ENCODE measurements at regions not wholly inside any gene's neighbourhood (a gene's known extent, or its start where the extent isn't known, plus 50 kb on each side); places are given as distances from the start of the nearest gene placed in this dataset.

- no peaks in the 10 kb centered on the region for H3K27me3 Mint-ChIP-seq (ENCODE audit: unreplicated experiment)
- H3K4me3 Mint-ChIP-seq (ENCODE audit: unreplicated experiment) = no peak overlapping the region
- no peaks in the 10 kb centered on the region for H3K9me3 Mint-ChIP-seq (ENCODE audit: unreplicated experiment)
- H3K4me1 Mint-ChIP-seq (ENCODE audit: unreplicated experiment) = no peaks in the 10 kb centered on the region
- no peaks in the 10 kb centered on the region for H3K36me3 Mint-ChIP-seq (ENCODE audit: low read depth, unreplicated experiment)
- no peak for DNase-seq (ENCODE audit: low spot score)
- no peak overlapping the region for H3K27ac Mint-ChIP-seq (ENCODE audit: unreplicated experiment)
- TF ChIP-seq CTCF (IDR thresholded peaks at IDR 0.05; ENCODE audit: unreplicated experiment) = no peak
Measured at GRCh38 chr1:105317976-105318375, 1568.3 kb downstream of the AMY1C start.

- Mint-ChIP-seq H3K27ac (ENCODE audit: unreplicated experiment) (no peak overlapping the region), H3K9me3 (ENCODE audit: unreplicated experiment) (no peaks in the 10 kb centered on the region), H3K4me1 (ENCODE audit: unreplicated experiment) (peaks cover 4% of the 10 kb centered on the region), H3K27me3 (ENCODE audit: unreplicated experiment) (no peaks in the 10 kb centered on the region), H3K4me3 (ENCODE audit: unreplicated experiment) (no peak overlapping the region), H3K36me3 (ENCODE audit: low read depth, unreplicated experiment) (no peaks in the 10 kb centered on the region)
- no peak for TF ChIP-seq CTCF (IDR thresholded peaks at IDR 0.05; ENCODE audit: unreplicated experiment)
- no peak for DNase-seq (ENCODE audit: low spot score)
Measured at GRCh38 chr1:105326886-105327285, 1577.2 kb downstream of the AMY1C start.

- no peaks in the 10 kb centered on the region for H3K36me3 Mint-ChIP-seq (ENCODE audit: low read depth, unreplicated experiment)
- no peak overlapping the region for H3K4me3 Mint-ChIP-seq (ENCODE audit: unreplicated experiment)
- H3K9me3 Mint-ChIP-seq (ENCODE audit: unreplicated experiment) = no peaks in the 10 kb centered on the region
- no peak overlapping the region for H3K27ac Mint-ChIP-seq (ENCODE audit: unreplicated experiment)
- no peaks in the 10 kb centered on the region for H3K27me3 Mint-ChIP-seq (ENCODE audit: unreplicated experiment)
- H3K4me1 Mint-ChIP-seq (ENCODE audit: unreplicated experiment) = no peaks in the 10 kb centered on the region
- no peak for DNase-seq (ENCODE audit: low spot score)
- no peak for TF ChIP-seq CTCF (IDR thresholded peaks at IDR 0.05; ENCODE audit: unreplicated experiment)
Measured at GRCh38 chr1:105337420-105337819, 1587.7 kb downstream of the AMY1C start.

GRCh38 chr1:105343317-105343716 lies 1593.6 kb downstream of the AMY1C start:
- TF ChIP-seq CTCF (IDR thresholded peaks at IDR 0.05; ENCODE audit: unreplicated experiment) = no peak
- no peaks in the 10 kb centered on the region for H3K36me3 Mint-ChIP-seq (ENCODE audit: low read depth, unreplicated experiment)
- no peaks in the 10 kb centered on the region for H3K9me3 Mint-ChIP-seq (ENCODE audit: unreplicated experiment)
- H3K27me3 Mint-ChIP-seq (ENCODE audit: unreplicated experiment) = no peaks in the 10 kb centered on the region
- no peak overlapping the region for H3K4me3 Mint-ChIP-seq (ENCODE audit: unreplicated experiment)
- no peak overlapping the region for H3K27ac Mint-ChIP-seq (ENCODE audit: unreplicated experiment)
- H3K4me1 Mint-ChIP-seq (ENCODE audit: unreplicated experiment) = no peaks in the 10 kb centered on the region
- no peak for DNase-seq (ENCODE audit: low spot score)

GRCh38 chr1:105359457-105359856 lies 1609.8 kb downstream of the AMY1C start:
- H3K4me1 Mint-ChIP-seq (ENCODE audit: unreplicated experiment) = no peaks in the 10 kb centered on the region
- no peak overlapping the region for H3K27ac Mint-ChIP-seq (ENCODE audit: unreplicated experiment)
- TF ChIP-seq CTCF (IDR thresholded peaks at IDR 0.05; ENCODE audit: unreplicated experiment) = no peak
- no peak for DNase-seq (ENCODE audit: low spot score)
- no peak overlapping the region for H3K4me3 Mint-ChIP-seq (ENCODE audit: unreplicated experiment)
- H3K9me3 Mint-ChIP-seq (ENCODE audit: unreplicated experiment) = no peaks in the 10 kb centered on the region
- H3K36me3 Mint-ChIP-seq (ENCODE audit: low read depth, unreplicated experiment) = no peaks in the 10 kb centered on the region
- H3K27me3 Mint-ChIP-seq (ENCODE audit: unreplicated experiment) = peaks cover 1% of the 10 kb centered on the region
